Natural killer cell (primary cell): ENCODE measurements at regions not wholly inside any gene's neighbourhood (a gene's known extent, or its start where the extent isn't known, plus 50 kb on each side); places are given as distances from the start of the nearest gene placed in this dataset.

Experiments
- ATAC-seq, 3 donors: fragments of 150-1000 bp in 2 of 3; fragments of 200-7000 bp in 1 of 3; cut with Tn5 transposase; 1 replicate in 1 of 3; 2 replicates in 2 of 3; pipeline ENCODE4 v1.10.0; 2021; ENCODE audit warnings: mild to moderate bottlenecking in 2 of 3, moderate library complexity in 2 of 3
- DNase-seq, 2 donors: peaks; one replicate each; pipeline versions ENCODE4 v3.0.0 to v3.0.0-alpha.2; 2013 to 2021; ENCODE audit warnings: mixed read lengths in 1 of 2
- H3K27ac ChIP-seq: one replicate; pipeline ENCODE4 v1.5.1; 2013; ENCODE audit warnings: mild to moderate bottlenecking, low read length
- H3K27me3 ChIP-seq: one replicate; pipeline ENCODE4 v1.6.1; 2013; ENCODE audit warnings: low read length; ENCODE audit not compliant: control insufficient read depth, insufficient read depth
- H3K36me3 ChIP-seq: one replicate; pipeline ENCODE4 v1.6.1; 2013; ENCODE audit warnings: low read length; ENCODE audit not compliant: control insufficient read depth, insufficient read depth
- H3K4me1 ChIP-seq: one replicate; pipeline ENCODE4 v1.6.1; 2013; ENCODE audit warnings: low read length; ENCODE audit not compliant: control insufficient read depth, insufficient read depth
- H3K4me3 ChIP-seq: one replicate; pipeline ENCODE4 v1.5.1; 2013; ENCODE audit warnings: low read length
- H3K9me3 ChIP-seq: one replicate; pipeline ENCODE4 v1.6.1; 2013; ENCODE audit warnings: low read length; ENCODE audit not compliant: control insufficient read depth, insufficient read depth
- H3K27ac Mint-ChIP-seq, 2 donors: one replicate each; pipeline ENCODE4 v1.8.0; 2022; ENCODE audit warnings: mild to moderate bottlenecking in 2 of 2, mixed read lengths in 2 of 2, moderate library complexity in 1 of 2
- H3K27me3 Mint-ChIP-seq, 2 donors: one replicate each; pipeline ENCODE4 v1.8.0; 2022; ENCODE audit warnings: low read depth in 2 of 2, mixed read lengths in 2 of 2
- H3K36me3 Mint-ChIP-seq: one replicate; pipeline ENCODE4 v1.8.0; 2022; ENCODE audit warnings: mixed read lengths
- H3K4me1 Mint-ChIP-seq, 2 donors: one replicate each; pipeline ENCODE4 v1.8.0; 2022; ENCODE audit warnings: mixed read lengths in 2 of 2
- H3K4me3 Mint-ChIP-seq: one replicate; pipeline ENCODE4 v1.8.0; 2022; ENCODE audit warnings: mild to moderate bottlenecking, moderate library complexity, mixed read lengths
- H3K9me3 Mint-ChIP-seq, 2 donors: one replicate each; pipeline ENCODE4 v1.8.0; 2022; ENCODE audit warnings: mixed read lengths in 2 of 2
- CTCF ChIP-seq: fragments of 200-600 bp; IDR thresholded peaks from one replicate; pipeline ENCODE4 v1.8.0; 2022; ENCODE audit warnings: antibody characterized with exemption
- WGBS: methylation state at CpG from one replicate; pipeline ENCODE4 v1.1.7; 2013; ENCODE audit warnings: missing lambda C conversion rate; ENCODE audit not compliant: insufficient coverage; 5-methylcytosine and 5-hydroxymethylcytosine counted together
- intact Hi-C: fragments of 100-400 bp; cut with micrococcal nuclease; formaldehyde crosslinking; loops from one replicate; pipeline ENCODE4 v1.14.2; 2022

- intact Hi-C loops, result no loop called here
- no peak overlapping the region for H3K27ac ChIP-seq
- Mint-ChIP-seq H3K4me3 (no peak overlapping the region), H3K4me1 (no peaks in the 10 kb centered on the region), H3K27me3 (no peaks in the 10 kb centered on the region), H3K36me3 (no peaks in the 10 kb centered on the region), H3K9me3 (peaks cover 2% of the 10 kb centered on the region in 2 donors), H3K27ac (no peak overlapping the region)
- H3K27me3 ChIP-seq, result no peaks in the 10 kb centered on the region
- H3K36me3 ChIP-seq, result no peaks in the 10 kb centered on the region
- no peaks in the 10 kb centered on the region for H3K4me1 ChIP-seq
- WGBS, result 80% methylated on average over 2 of the region's 3 CpGs
- ATAC-seq (no peak), DNase-seq (no peak)
- H3K4me3 ChIP-seq, result no peak overlapping the region
- TF ChIP-seq CTCF, result no peak
- no peaks in the 10 kb centered on the region for H3K9me3 ChIP-seq
Measured at GRCh38 chr7:13411636-13412035, 577.8 kb downstream of the ETV1 start.

- H3K9me3 Mint-ChIP-seq, result peaks cover 4 to 8% of the 10 kb centered on the region in 2 donors
- DNase-seq (no peak), ATAC-seq (no peak)
- Histone ChIP-seq H3K4me3 (no peak overlapping the region), H3K9me3 (no peaks in the 10 kb centered on the region), H3K27me3 (no peaks in the 10 kb centered on the region), H3K36me3 (no peaks in the 10 kb centered on the region), H3K4me1 (no peaks in the 10 kb centered on the region), H3K27ac (no peak overlapping the region)
- H3K4me3 Mint-ChIP-seq, result no peak overlapping the region
- intact Hi-C loops, result no loop called here
- no peak for TF ChIP-seq CTCF
- H3K27ac Mint-ChIP-seq, result no peak overlapping the region
- H3K27me3 Mint-ChIP-seq, result no peaks in the 10 kb centered on the region
- H3K36me3 Mint-ChIP-seq, result no peaks in the 10 kb centered on the region
- no peaks in the 10 kb centered on the region for H3K4me1 Mint-ChIP-seq
Measured at GRCh38 chr7:13414181-13414580, 575.3 kb downstream of the ETV1 start.

- H3K4me1 ChIP-seq, result no peaks in the 10 kb centered on the region
- H3K27me3 ChIP-seq, result no peaks in the 10 kb centered on the region
- Mint-ChIP-seq H3K27ac (no peak overlapping the region), H3K4me3 (no peak overlapping the region), H3K27me3 (no peaks in the 10 kb centered on the region), H3K36me3 (no peaks in the 10 kb centered on the region), H3K9me3 (peaks cover 4 to 9% of the 10 kb centered on the region in 2 donors), H3K4me1 (no peaks in the 10 kb centered on the region)
- no peak overlapping the region for H3K27ac ChIP-seq
- intact Hi-C loops, result no loop called here
- no peak for DNase-seq
- no peak for ATAC-seq
- TF ChIP-seq CTCF, result no peak
- no peaks in the 10 kb centered on the region for H3K36me3 ChIP-seq
- WGBS, result 90% methylated on average over 5 of the region's 5 CpGs
- H3K4me3 ChIP-seq, result no peak overlapping the region
- peaks cover 3% of the 10 kb centered on the region for H3K9me3 ChIP-seq
Measured at GRCh38 chr7:13414661-13415107, 574.8 kb downstream of the ETV1 start.

- ATAC-seq (no peak), DNase-seq (no peak)
- no peak overlapping the region for H3K4me3 ChIP-seq
- no peak overlapping the region for H3K4me3 Mint-ChIP-seq
- H3K9me3 Mint-ChIP-seq, result peaks cover 4 to 12% of the 10 kb centered on the region in 2 donors
- H3K36me3 ChIP-seq, result no peaks in the 10 kb centered on the region
- WGBS, result 70% methylated on average over 2 of the region's 2 CpGs
- H3K4me1 ChIP-seq, result no peaks in the 10 kb centered on the region
- intact Hi-C loops, result no loop called here
- peaks cover 4% of the 10 kb centered on the region for H3K9me3 ChIP-seq
- H3K27me3 Mint-ChIP-seq, result no peaks in the 10 kb centered on the region
- H3K27ac ChIP-seq, result no peak overlapping the region
- TF ChIP-seq CTCF, result no peak
- no peak overlapping the region for H3K27ac Mint-ChIP-seq
- H3K4me1 Mint-ChIP-seq, result no peaks in the 10 kb centered on the region
- no peaks in the 10 kb centered on the region for H3K27me3 ChIP-seq
- H3K36me3 Mint-ChIP-seq, result no peaks in the 10 kb centered on the region
Measured at GRCh38 chr7:13416071-13416470, 573.4 kb downstream of the ETV1 start.
